SK-N-MC (cell line): ENCODE measurements at regions not wholly inside any gene's neighbourhood (a gene's known extent, or its start where the extent isn't known, plus 50 kb on each side); places are given as distances from the start of the nearest gene placed in this dataset.

Experiments used
- EZH2 ChIP-seq: fragments of 200-600 bp; sonication (generic); IDR thresholded peaks from one replicate; pipeline ENCODE4 v1.6.1; 2017; ENCODE audit warnings: antibody characterized with exemption
- POLR2AphosphoS5 ChIP-seq: IDR thresholded peaks from 2 replicates; pipeline ENCODE4 v1.6.1; 2012; ENCODE audit warnings: mild to moderate bottlenecking, low read depth, low read length, borderline replicate concordance

GRCh38 chr5:13278811-13279210 is 665.7 kb downstream of the DNAH5 start:
- TF ChIP-seq POLR2AphosphoS5: no peak
- TF ChIP-seq EZH2: no peak
